Naive thymus-derived CD4-positive, alpha-beta T cell (primary cell): ENCODE measurements at regions not wholly inside any gene's neighbourhood (a gene's known extent, or its start where the extent isn't known, plus 50 kb on each side); places are given as distances from the start of the nearest gene placed in this dataset.

Experiments
- ATAC-seq: fragments of 150-1000 bp; cut with Tn5 transposase; 2 replicates; pipeline ENCODE4 v1.10.0; 2021; ENCODE audit warnings: mild to moderate bottlenecking, moderate library complexity
- CTCF ChIA-PET: fragments of 350-600 bp; sonication (Branson Sonifier 250); formaldehyde crosslinking; loops from one replicate; lab custom pipeline; 2021; ENCODE audit warnings: antibody characterized with exemption; lab: Charles Lee
- POLR2A ChIA-PET: fragments of 350-600 bp; sonication (Branson Sonifier 250); formaldehyde crosslinking; loops from one replicate; lab custom pipeline; 2021; ENCODE audit warnings: antibody characterized with exemption, inconsistent platforms; lab: Charles Lee
- DNase-seq, 9 donors: peaks; one replicate each; pipeline versions ENCODE4 v3.0.0 to v3.0.0-alpha.2; 2020 to 2022; ENCODE audit warnings: mixed read lengths in 1 of 9
- H3K27ac ChIP-seq: one replicate; pipeline ENCODE4 v1.7.0; 2013; ENCODE audit warnings: mild to moderate bottlenecking, low read depth, low read length, moderate library complexity
- H3K27me3 ChIP-seq, 2 donors: one replicate each; pipeline ENCODE4 v1.7.0; 2013; ENCODE audit warnings: low read length in 2 of 2, mild to moderate bottlenecking in 2 of 2, moderate library complexity in 2 of 2; ENCODE audit not compliant: control insufficient read depth in 2 of 2, insufficient read depth in 2 of 2
- H3K36me3 ChIP-seq, 3 experiments: 1 replicate in 2 of 3; 2 replicates in 1 of 3; pipeline ENCODE4 v1.7.0; 2013; ENCODE audit warnings: low read length in 3 of 3, mild to moderate bottlenecking in 3 of 3, moderate library complexity in 1 of 3; ENCODE audit not compliant: insufficient read depth in 3 of 3, control insufficient read depth in 2 of 3
- H3K4me1 ChIP-seq, 2 donors: one replicate each; pipeline ENCODE4 v1.7.0; 2013; ENCODE audit warnings: low read length in 2 of 2, mild to moderate bottlenecking in 2 of 2, moderate library complexity in 1 of 2; ENCODE audit not compliant: control insufficient read depth in 2 of 2, insufficient read depth in 2 of 2
- H3K4me3 ChIP-seq: 2 replicates; pipeline ENCODE4 v1.7.0; 2013; ENCODE audit warnings: mild to moderate bottlenecking, low read length
- H3K9me3 ChIP-seq, 3 experiments: 1 replicate in 2 of 3; 2 replicates in 1 of 3; pipeline ENCODE4 v1.7.0; 2013; ENCODE audit warnings: low read length in 3 of 3; ENCODE audit not compliant: control insufficient read depth in 2 of 3
- H3K27ac Mint-ChIP-seq, 9 donors: one replicate each; pipeline ENCODE4 v1.8.0; 2020 to 2022; ENCODE audit warnings: mixed read lengths in 9 of 9, mild to moderate bottlenecking in 8 of 9, moderate library complexity in 5 of 9, inconsistent platforms in 2 of 9
- H3K27me3 Mint-ChIP-seq, 5 donors: one replicate each; pipeline ENCODE4 v1.8.0; 2021 to 2022; ENCODE audit warnings: mixed read lengths in 5 of 5, mild to moderate bottlenecking in 1 of 5
- H3K36me3 Mint-ChIP-seq, 5 donors: one replicate each; pipeline ENCODE4 v1.8.0; 2020 to 2022; ENCODE audit warnings: mixed read lengths in 5 of 5, mild to moderate bottlenecking in 3 of 5, inconsistent platforms in 1 of 5
- H3K4me1 Mint-ChIP-seq, 7 donors: one replicate each; pipeline ENCODE4 v1.8.0; 2020 to 2022; ENCODE audit warnings: mixed read lengths in 7 of 7, mild to moderate bottlenecking in 3 of 7, inconsistent platforms in 1 of 7
- H3K4me3 Mint-ChIP-seq, 10 donors: one replicate each; pipeline ENCODE4 v1.8.0; 2020 to 2022; ENCODE audit warnings: mild to moderate bottlenecking in 10 of 10, mixed read lengths in 10 of 10, moderate library complexity in 6 of 10, inconsistent platforms in 2 of 10
- H3K9me3 Mint-ChIP-seq, 11 donors: one replicate each; pipeline ENCODE4 v1.8.0; 2020 to 2022; ENCODE audit warnings: mixed read lengths in 11 of 11, mild to moderate bottlenecking in 4 of 11, inconsistent platforms in 1 of 11, moderate library complexity in 1 of 11
- intact Hi-C, 2 donors: fragments of 100-400 bp; cut with micrococcal nuclease; formaldehyde crosslinking; loops; one replicate each; pipeline ENCODE4 v1.15.1; 2023

GRCh38 chr15:35931799-35932341 is 385.9 kb upstream of the DPH6 start:
- no peak overlapping the region for H3K27ac Mint-ChIP-seq
- H3K27me3 ChIP-seq = no peaks in the 10 kb centered on the region
- no peaks in the 10 kb centered on the region for H3K36me3 Mint-ChIP-seq
- H3K27me3 Mint-ChIP-seq = peaks cover 0 to 4% (median 0%) of the 10 kb centered on the region in 5 donors
- H3K4me1 Mint-ChIP-seq = no peaks in the 10 kb centered on the region
- no peaks in the 10 kb centered on the region for H3K4me1 ChIP-seq
- H3K4me3 Mint-ChIP-seq = no peak overlapping the region
- intact Hi-C loops = no loop called here
- POLR2A ChIA-PET = no interaction called here
- ATAC-seq (no peak), DNase-seq (no peak)
- no peaks in the 10 kb centered on the region for H3K9me3 ChIP-seq
- CTCF ChIA-PET = no interaction called here
- H3K27ac ChIP-seq = no peak overlapping the region
- no peaks in the 10 kb centered on the region for H3K36me3 ChIP-seq
- peaks cover 0 to 1% (median 0%) of the 10 kb centered on the region in 11 donors for H3K9me3 Mint-ChIP-seq
- H3K4me3 ChIP-seq = no peak overlapping the region

- Mint-ChIP-seq H3K27ac (no peak overlapping the region), H3K9me3 (no peaks in the 10 kb centered on the region), H3K27me3 (peaks cover 0 to 4% (median 0%) of the 10 kb centered on the region in 5 donors), H3K4me1 (no peaks in the 10 kb centered on the region), H3K4me3 (no peak overlapping the region), H3K36me3 (no peaks in the 10 kb centered on the region)
- ATAC-seq (no peak), DNase-seq (no peak)
- ChIA-PET POLR2A (no interaction called here), CTCF (no interaction called here)
- H3K27ac ChIP-seq = no peak overlapping the region
- no peaks in the 10 kb centered on the region for H3K36me3 ChIP-seq
- H3K4me1 ChIP-seq = no peaks in the 10 kb centered on the region
- intact Hi-C loops = no loop called here
- no peaks in the 10 kb centered on the region for H3K9me3 ChIP-seq
- no peaks in the 10 kb centered on the region for H3K27me3 ChIP-seq
- no peak overlapping the region for H3K4me3 ChIP-seq
Measured at GRCh38 chr15:35932531-35932930, 386.6 kb upstream of the DPH6 start.

GRCh38 chr15:35933531-35933930 is 387.6 kb upstream of the DPH6 start:
- H3K4me3 Mint-ChIP-seq = no peak overlapping the region
- DNase-seq (no peak), ATAC-seq (no peak)
- POLR2A ChIA-PET = no interaction called here
- Histone ChIP-seq H3K4me1 (no peaks in the 10 kb centered on the region), H3K27me3 (no peaks in the 10 kb centered on the region), H3K27ac (no peak overlapping the region), H3K36me3 (no peaks in the 10 kb centered on the region), H3K4me3 (no peak overlapping the region), H3K9me3 (no peaks in the 10 kb centered on the region)
- H3K27ac Mint-ChIP-seq = no peak overlapping the region
- no peaks in the 10 kb centered on the region for H3K4me1 Mint-ChIP-seq
- peaks cover 0 to 4% (median 0%) of the 10 kb centered on the region in 5 donors for H3K27me3 Mint-ChIP-seq
- CTCF ChIA-PET = no interaction called here
- no peaks in the 10 kb centered on the region for H3K36me3 Mint-ChIP-seq
- H3K9me3 Mint-ChIP-seq = peaks cover 0 to 1% (median 0%) of the 10 kb centered on the region in 11 donors
- intact Hi-C loops = no loop called here

GRCh38 chr15:35934383-35935049 is 388.6 kb upstream of the DPH6 start:
- Histone ChIP-seq H3K27ac (no peak overlapping the region), H3K27me3 (no peaks in the 10 kb centered on the region), H3K4me1 (no peaks in the 10 kb centered on the region), H3K9me3 (no peaks in the 10 kb centered on the region), H3K4me3 (no peak overlapping the region), H3K36me3 (no peaks in the 10 kb centered on the region)
- intact Hi-C loops = no loop called here
- Mint-ChIP-seq H3K4me1 (no peaks in the 10 kb centered on the region), H3K27ac (no peak overlapping the region), H3K9me3 (peaks cover 0 to 1% (median 0%) of the 10 kb centered on the region in 11 donors), H3K4me3 (no peak overlapping the region), H3K27me3 (peaks cover 0 to 4% (median 0%) of the 10 kb centered on the region in 5 donors), H3K36me3 (no peaks in the 10 kb centered on the region)
- POLR2A ChIA-PET = no interaction called here
- CTCF ChIA-PET = no interaction called here
- ATAC-seq = no peak
- no peak for DNase-seq

GRCh38 chr15:35936284-35936683 is 390.3 kb upstream of the DPH6 start:
- H3K27me3 Mint-ChIP-seq = peaks cover 0 to 4% (median 0%) of the 10 kb centered on the region in 5 donors
- peaks cover 0 to 2% (median 0%) of the 10 kb centered on the region in 7 donors for H3K4me1 Mint-ChIP-seq
- ChIA-PET POLR2A (no interaction called here), CTCF (no interaction called here)
- H3K36me3 ChIP-seq = no peaks in the 10 kb centered on the region
- ATAC-seq = no peak
- no peaks in the 10 kb centered on the region for H3K9me3 ChIP-seq
- no peak overlapping the region for H3K27ac ChIP-seq
- H3K4me3 ChIP-seq = no peak overlapping the region
- DNase-seq = no peak
- H3K36me3 Mint-ChIP-seq = no peaks in the 10 kb centered on the region
- peaks cover 0 to 3% (median 0%) of the 10 kb centered on the region in 11 donors for H3K9me3 Mint-ChIP-seq
- H3K27me3 ChIP-seq = no peaks in the 10 kb centered on the region
- H3K4me1 ChIP-seq = no peaks in the 10 kb centered on the region
- no peak overlapping the region for H3K27ac Mint-ChIP-seq
- intact Hi-C loops = no loop called here
- no peak overlapping the region for H3K4me3 Mint-ChIP-seq

GRCh38 chr15:35937380-35937779 is 391.4 kb upstream of the DPH6 start:
- Histone ChIP-seq H3K4me1 (no peaks in the 10 kb centered on the region), H3K27me3 (no peaks in the 10 kb centered on the region), H3K36me3 (no peaks in the 10 kb centered on the region), H3K4me3 (no peak overlapping the region), H3K9me3 (no peaks in the 10 kb centered on the region), H3K27ac (no peak overlapping the region)
- Mint-ChIP-seq H3K27ac (no peak overlapping the region), H3K27me3 (no peaks in the 10 kb centered on the region), H3K9me3 (peaks cover 0 to 3% (median 0%) of the 10 kb centered on the region in 11 donors), H3K4me1 (peaks cover 0 to 2% (median 0%) of the 10 kb centered on the region in 7 donors), H3K4me3 (no peak overlapping the region), H3K36me3 (no peaks in the 10 kb centered on the region)
- intact Hi-C loops = no loop called here
- ATAC-seq (no peak), DNase-seq (no peak)
- ChIA-PET POLR2A (no interaction called here), CTCF (no interaction called here)
